Kidney (tissue), 13 donors: ENCODE measurements at regions not wholly inside any gene's neighbourhood (a gene's known extent, or its start where the extent isn't known, plus 50 kb on each side); places are given as distances from the start of the nearest gene placed in this dataset.
"Not testable (repeated sequence)": the region's sequence is repeated elsewhere in the genome, so short reads cannot be mapped to it uniquely, and the experiment has no call there.

Source experiments
- DNase-seq, 5 donors: peaks; one replicate each; pipeline ENCODE4 v3.0.0-alpha.2; 2013 to 2020
- FAIRE-seq: peaks from 2 replicates; lab custom pipeline; 2012; peaks lifted over from hg19 to GRCh38; lab: Jason Lieb, UNC
- H3K27ac ChIP-seq, 2 donors: one replicate each; pipeline ENCODE4 v1.7.0; 2013; ENCODE audit warnings: low read depth in 2 of 2, low read length in 2 of 2, inconsistent platforms in 1 of 2
- H3K27me3 ChIP-seq: one replicate; pipeline ENCODE4 v1.7.1; 2013; ENCODE audit warnings: low read length, inconsistent platforms; ENCODE audit not compliant: control insufficient read depth, insufficient read depth
- H3K36me3 ChIP-seq, 3 donors: one replicate each; pipeline versions ENCODE4 v1.7.0 to v1.7.1; 2013; ENCODE audit warnings: low read length in 3 of 3, control low read depth in 1 of 3, inconsistent platforms in 1 of 3; ENCODE audit not compliant: insufficient read depth in 3 of 3, control insufficient read depth in 2 of 3
- H3K4me1 ChIP-seq, 3 donors: one replicate each; pipeline versions ENCODE4 v1.7.0 to v1.7.1; 2013; ENCODE audit warnings: low read length in 3 of 3, inconsistent platforms in 1 of 3, low read depth in 1 of 3; ENCODE audit not compliant: control insufficient read depth in 2 of 3, insufficient read depth in 2 of 3
- H3K4me3 ChIP-seq, 3 donors: one replicate each; pipeline versions ENCODE4 v1.7.0 to v1.8.1; 2013; ENCODE audit warnings: low read length in 3 of 3, control low read depth in 1 of 3, inconsistent platforms in 1 of 3
- H3K9ac ChIP-seq, 3 donors: one replicate each; pipeline versions ENCODE4 v1.7.0 to v1.7.1; 2013; ENCODE audit warnings: low read length in 3 of 3, control low read depth in 1 of 3, inconsistent platforms in 1 of 3
- H3K9me3 ChIP-seq, 3 donors: one replicate each; pipeline versions ENCODE4 v1.7.0 to v1.7.1; 2013; ENCODE audit warnings: low read length in 3 of 3, control low read depth in 1 of 3, inconsistent platforms in 1 of 3; ENCODE audit not compliant: control insufficient read depth in 2 of 3, insufficient read depth in 1 of 3
- intact Hi-C: fragments of 100-400 bp; cut with DNase I; formaldehyde crosslinking; loops from one replicate; pipeline ENCODE4 v1.11.1; 2022
- TF ChIP-seq, protein P1 (sequence below): IDR thresholded peaks from 3 replicates; pipeline ENCODE4 v1.5.1; 2012; ENCODE audit warnings: mild to moderate bottlenecking, moderate library complexity, borderline replicate concordance; ENCODE audit not compliant: insufficient read depth; ENCODE audit errors: extremely low read depth
- donor health status: control.
- donor health status: control.
- donor health status: control.
- donor health status: control.
- donor health status: control.
- donor health status: DM: yes; HTN: yes; CAD: no.
- donor health status: Normal renal cell carcinoma (clear cell type).

DNA sequence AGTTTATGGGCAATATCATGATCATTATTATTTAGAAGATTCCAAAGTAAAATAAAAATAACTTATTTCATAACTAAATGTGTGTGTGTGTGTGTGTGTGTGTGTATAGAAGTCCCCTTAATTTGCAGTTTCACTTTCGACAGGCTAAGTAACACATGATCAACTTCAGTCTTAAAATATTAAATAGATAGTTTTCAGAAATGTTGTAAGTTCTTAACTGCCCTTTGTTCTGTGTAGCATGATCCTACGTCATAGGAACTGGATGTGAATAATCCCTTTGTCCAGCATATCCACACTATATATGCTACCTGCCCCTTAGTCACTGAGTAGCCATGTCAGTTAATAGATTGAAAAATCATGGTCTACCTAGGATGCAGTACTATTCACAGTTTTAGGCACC lies 1863.5 kb upstream of the PCDH20 start:
- no peaks in the 10 kb centered on the region for H3K36me3 ChIP-seq
- TF ChIP-seq, protein P1, sequence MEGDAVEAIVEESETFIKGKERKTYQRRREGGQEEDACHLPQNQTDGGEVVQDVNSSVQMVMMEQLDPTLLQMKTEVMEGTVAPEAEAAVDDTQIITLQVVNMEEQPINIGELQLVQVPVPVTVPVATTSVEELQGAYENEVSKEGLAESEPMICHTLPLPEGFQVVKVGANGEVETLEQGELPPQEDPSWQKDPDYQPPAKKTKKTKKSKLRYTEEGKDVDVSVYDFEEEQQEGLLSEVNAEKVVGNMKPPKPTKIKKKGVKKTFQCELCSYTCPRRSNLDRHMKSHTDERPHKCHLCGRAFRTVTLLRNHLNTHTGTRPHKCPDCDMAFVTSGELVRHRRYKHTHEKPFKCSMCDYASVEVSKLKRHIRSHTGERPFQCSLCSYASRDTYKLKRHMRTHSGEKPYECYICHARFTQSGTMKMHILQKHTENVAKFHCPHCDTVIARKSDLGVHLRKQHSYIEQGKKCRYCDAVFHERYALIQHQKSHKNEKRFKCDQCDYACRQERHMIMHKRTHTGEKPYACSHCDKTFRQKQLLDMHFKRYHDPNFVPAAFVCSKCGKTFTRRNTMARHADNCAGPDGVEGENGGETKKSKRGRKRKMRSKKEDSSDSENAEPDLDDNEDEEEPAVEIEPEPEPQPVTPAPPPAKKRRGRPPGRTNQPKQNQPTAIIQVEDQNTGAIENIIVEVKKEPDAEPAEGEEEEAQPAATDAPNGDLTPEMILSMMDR, result no peak
- no peaks in the 10 kb centered on the region for H3K4me1 ChIP-seq
- DNase-seq (no peak), FAIRE-seq (no peak)
- no peak overlapping the region for H3K4me3 ChIP-seq
- H3K9me3 ChIP-seq, result no peaks in the 10 kb centered on the region
- H3K27me3 ChIP-seq, result no peaks in the 10 kb centered on the region
- H3K27ac ChIP-seq, result no peak overlapping the region
- intact Hi-C loops, result no loop called here
- H3K9ac ChIP-seq, result no peak overlapping the region

DNA sequence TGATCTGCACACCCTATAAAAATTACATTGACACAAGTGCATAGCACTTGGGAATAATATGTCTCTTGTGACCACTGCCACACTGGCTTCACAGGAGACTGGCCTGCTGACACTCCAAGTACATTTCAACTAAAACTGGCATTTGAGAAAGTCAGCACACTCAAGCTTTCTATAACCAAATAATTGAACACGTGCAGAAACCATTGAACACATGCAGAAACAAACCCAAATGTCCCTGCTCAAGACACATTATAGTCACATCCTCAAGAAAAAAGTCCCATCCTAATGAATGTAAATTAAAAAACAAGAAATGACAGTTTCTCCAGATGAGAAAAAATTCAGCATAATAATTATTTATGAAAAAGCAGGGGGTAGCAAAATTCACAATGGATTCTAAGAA lies 1859.1 kb upstream of the PCDH20 start:
- no peak overlapping the region for H3K27ac ChIP-seq
- H3K27me3 ChIP-seq, result no peaks in the 10 kb centered on the region
- H3K4me3 ChIP-seq, result no peak overlapping the region
- no peak for DNase-seq
- no peak overlapping the region for H3K9ac ChIP-seq
- intact Hi-C loops, result no loop called here
- no peaks in the 10 kb centered on the region for H3K4me1 ChIP-seq
- H3K9me3 ChIP-seq, result no peaks in the 10 kb centered on the region
- no peak for FAIRE-seq
- TF ChIP-seq, protein P1, result no peak
- H3K36me3 ChIP-seq, result no peaks in the 10 kb centered on the region

DNA sequence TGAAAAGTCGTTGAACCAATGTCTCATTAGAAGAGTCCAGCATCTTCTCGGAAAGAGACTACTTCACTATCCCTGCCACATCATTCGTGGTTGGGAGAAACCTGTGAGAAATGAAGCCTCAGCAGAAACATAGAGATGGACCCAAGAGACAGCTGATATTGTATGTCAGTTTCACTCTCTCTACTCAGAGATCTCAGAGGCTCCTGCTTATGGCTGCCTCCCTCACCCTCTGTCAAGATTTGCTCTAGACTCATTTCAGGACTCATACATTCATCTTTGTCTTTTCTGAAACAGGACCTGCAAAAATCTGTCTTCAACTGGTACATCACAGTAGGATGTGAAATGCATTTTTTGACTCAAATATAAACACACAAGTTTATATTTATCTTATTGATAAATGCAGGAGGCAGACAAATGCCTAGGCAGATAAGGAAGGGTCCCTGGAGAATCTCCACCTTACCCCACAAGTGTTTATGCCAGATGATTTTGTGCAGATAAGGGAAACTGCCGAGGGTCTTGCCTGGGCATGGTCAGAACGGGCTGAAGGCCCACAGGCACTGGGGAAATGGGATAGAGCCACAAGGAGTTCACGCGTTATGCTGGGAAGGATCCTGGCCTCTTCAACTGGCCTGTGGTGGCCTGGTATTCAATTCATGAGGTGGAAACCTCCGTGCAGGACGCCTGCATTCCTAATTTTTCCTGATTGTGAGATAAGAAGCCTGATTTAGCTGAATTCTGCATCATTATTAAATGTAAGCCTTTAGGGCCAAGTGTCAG lies 1834.0 kb upstream of the PCDH20 start:
- DNase-seq (no peak), FAIRE-seq (no peak)
- Histone ChIP-seq H3K36me3 (no peaks in the 10 kb centered on the region), H3K4me3 (no peak overlapping the region), H3K27me3 (no peaks in the 10 kb centered on the region), H3K9me3 (no peaks in the 10 kb centered on the region), H3K27ac (no peak overlapping the region), H3K4me1 (no peaks in the 10 kb centered on the region), H3K9ac (no peak overlapping the region)
- TF ChIP-seq, protein P1, result no peak
- intact Hi-C loops, result no loop called here

DNA sequence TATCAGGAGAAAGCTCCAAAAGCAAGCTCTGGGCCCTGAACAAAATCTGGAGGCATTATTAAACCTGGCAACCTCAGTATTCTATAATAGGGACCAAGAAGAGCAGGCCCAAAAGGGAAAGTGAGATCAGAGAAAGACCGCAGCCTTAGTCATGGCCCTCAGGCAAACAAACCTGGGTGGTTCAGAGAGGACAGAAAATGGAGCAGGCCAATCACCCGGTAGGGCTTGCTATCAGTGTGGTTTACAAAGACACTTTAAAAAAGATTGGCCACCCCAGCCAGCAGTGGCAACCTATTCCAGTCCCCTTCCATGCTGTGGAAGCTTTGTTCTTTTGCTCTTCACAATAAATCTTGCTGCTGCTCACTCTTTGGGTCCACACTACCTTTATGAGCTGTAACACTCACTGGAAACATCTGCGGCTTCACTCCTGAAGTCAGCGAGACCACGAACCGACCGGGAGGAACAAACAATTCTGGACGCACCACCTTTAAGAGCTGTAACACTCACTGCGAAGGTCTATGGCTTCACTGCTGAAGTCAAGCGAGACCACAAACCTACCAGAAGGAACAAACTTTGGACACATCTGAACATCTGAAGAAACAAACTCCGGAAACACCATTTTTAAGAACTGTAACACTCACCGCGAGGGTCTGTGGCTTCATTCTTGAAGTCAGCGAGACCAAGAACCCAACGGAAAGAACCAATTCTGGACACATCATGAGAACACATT lies 1821.2 kb upstream of the PCDH20 start:
- H3K27me3 ChIP-seq, H3K36me3 ChIP-seq, H3K4me1 ChIP-seq, H3K4me3 ChIP-seq, H3K9ac ChIP-seq, H3K27ac ChIP-seq, H3K9me3 ChIP-seq, intact Hi-C loops, FAIRE-seq, DNase-seq: not testable (repeated sequence)

DNA sequence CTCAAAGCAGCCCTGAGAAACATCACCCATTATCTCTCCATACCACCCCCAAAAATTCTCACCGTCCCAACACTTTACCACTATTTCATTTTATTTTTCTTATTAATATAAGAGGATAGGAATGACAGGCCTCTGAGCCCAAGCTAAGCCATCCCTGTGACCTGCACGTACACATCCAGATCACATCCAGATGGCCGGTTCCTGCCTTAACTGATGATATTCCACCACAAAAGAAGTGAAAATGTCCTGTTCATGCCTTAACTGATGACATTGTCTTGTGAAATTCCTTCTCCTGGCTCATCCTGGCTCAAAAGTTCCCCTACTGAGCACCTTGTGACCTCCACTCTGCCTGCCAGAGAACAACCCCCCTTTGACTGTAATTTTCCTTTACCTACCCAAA lies 1802.9 kb upstream of the PCDH20 start:
- H3K9me3 ChIP-seq, FAIRE-seq, H3K9ac ChIP-seq, DNase-seq, intact Hi-C loops, H3K4me1 ChIP-seq, H3K36me3 ChIP-seq, H3K4me3 ChIP-seq, H3K27ac ChIP-seq, H3K27me3 ChIP-seq: not testable (repeated sequence)
